ENCODE measurements at regions not wholly inside any gene's neighbourhood (a gene's known extent, or its start where the extent isn't known, plus 50 kb on each side); places are given as distances from the start of the nearest gene placed in this dataset.

DNA sequence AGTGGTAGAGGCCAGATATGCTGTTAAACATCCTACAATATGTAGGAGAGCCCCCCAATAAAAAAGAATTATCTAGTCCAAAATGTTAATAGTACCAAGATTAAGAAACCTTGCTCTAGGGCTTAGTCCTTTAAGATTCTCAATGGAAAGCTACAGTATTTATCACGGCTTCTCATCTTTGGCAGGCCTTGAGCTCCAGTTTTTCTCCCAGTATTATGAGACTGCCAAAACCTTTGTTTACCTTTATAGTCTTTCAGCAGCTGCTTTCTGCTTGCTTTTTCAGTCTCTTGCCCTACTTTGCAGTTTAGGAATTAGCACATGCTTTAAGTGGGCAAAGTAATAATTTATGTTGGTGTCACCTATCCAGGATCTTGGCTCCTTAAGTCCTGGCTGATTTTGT is 59.7 kb downstream of the NHLRC1 start:
- Histone ChIP-seq H3K36me3 (ENCODE audit: control insufficient read depth in 3 of 3, insufficient read depth in 3 of 3, low read length in 3 of 3) (no peaks in the 10 kb centered on the region), H3K4me3 (ENCODE audit: low read length in 3 of 3) (no peak overlapping the region), H3K4me1 (ENCODE audit: control insufficient read depth in 3 of 3, insufficient read depth in 3 of 3, low read length in 3 of 3) (no peaks in the 10 kb centered on the region), H3K9ac (ENCODE audit: low read depth in 1 of 3, low read length in 3 of 3) (no peak overlapping the region), H3K9me3 (ENCODE audit: control insufficient read depth in 3 of 3, low read length in 3 of 3) (no peaks in the 10 kb centered on the region), H3K27ac (ENCODE audit: low read depth, low read length) (no peak overlapping the region), H3K27me3 (ENCODE audit: control insufficient read depth in 3 of 3, insufficient read depth in 3 of 3, low read length in 3 of 3) (no peaks in the 10 kb centered on the region)

DNA sequence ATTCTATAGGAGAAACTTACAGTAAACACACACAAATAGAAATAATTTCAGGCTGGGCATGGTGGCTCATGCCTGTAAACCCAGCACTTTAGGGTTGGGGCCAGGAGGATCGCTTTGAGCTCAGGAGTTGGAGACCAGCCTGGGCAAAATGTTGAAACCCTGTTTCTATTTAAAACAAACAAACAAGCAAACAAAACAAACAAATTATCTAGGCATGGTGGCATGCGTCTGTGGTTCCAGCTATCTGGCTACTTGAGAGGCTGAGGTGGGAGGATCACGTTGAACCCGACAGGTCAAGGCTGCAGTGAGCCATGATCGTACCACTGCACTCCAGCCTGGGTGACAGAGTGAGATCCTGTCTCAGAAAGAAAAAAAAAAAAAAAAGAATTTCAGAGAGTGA is 64.0 kb downstream of the NHLRC1 start:
- Histone ChIP-seq H3K27ac (ENCODE audit: low read depth, low read length) (no peak overlapping the region), H3K9me3 (ENCODE audit: control insufficient read depth in 3 of 3, low read length in 3 of 3) (no peaks in the 10 kb centered on the region), H3K36me3 (ENCODE audit: control insufficient read depth in 3 of 3, insufficient read depth in 3 of 3, low read length in 3 of 3) (no peaks in the 10 kb centered on the region), H3K4me3 (ENCODE audit: low read length in 3 of 3) (no peak overlapping the region), H3K4me1 (ENCODE audit: control insufficient read depth in 3 of 3, insufficient read depth in 3 of 3, low read length in 3 of 3) (no peaks in the 10 kb centered on the region), H3K27me3 (ENCODE audit: control insufficient read depth in 3 of 3, insufficient read depth in 3 of 3, low read length in 3 of 3) (no peaks in the 10 kb centered on the region), H3K9ac (ENCODE audit: low read depth in 1 of 3, low read length in 3 of 3) (no peak overlapping the region)

DNA sequence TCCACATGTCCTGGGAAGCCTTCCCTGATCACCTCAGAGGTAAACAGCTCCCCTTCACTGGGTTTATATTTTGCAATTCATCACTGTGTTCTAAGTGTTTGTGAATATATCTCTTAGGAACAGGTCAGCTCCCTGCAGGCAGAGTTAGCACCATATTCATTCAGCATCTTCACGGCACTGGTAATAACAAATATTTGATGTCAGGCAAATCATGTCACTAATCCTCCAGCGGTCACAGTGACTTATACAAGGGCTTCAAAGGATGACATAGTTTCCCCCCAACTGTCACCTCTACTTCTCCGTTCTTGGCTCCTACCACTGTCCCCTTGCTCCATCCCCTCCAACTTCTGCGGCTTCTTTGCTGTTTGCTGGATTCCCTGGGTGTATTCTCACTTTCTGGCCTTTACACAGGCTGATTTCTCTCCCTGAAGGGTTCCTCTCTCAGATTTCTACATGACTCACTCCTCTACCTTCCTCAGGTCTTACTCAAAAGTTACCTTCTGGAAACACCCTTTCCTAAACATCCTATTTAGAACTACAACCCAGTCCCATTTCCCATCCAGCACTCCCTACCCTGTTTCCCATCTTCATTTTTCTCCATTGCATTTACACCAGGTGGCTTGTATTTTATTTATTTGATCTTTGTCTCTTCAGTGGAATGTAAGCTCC is 66.6 kb downstream of the NHLRC1 start:
- no peak overlapping the region for H3K9ac ChIP-seq (ENCODE audit: low read depth in 1 of 3, low read length in 3 of 3)
- H3K27ac ChIP-seq (ENCODE audit: low read depth, low read length) = no peak overlapping the region
- no peak overlapping the region for H3K4me3 ChIP-seq (ENCODE audit: low read length in 3 of 3)
- H3K9me3 ChIP-seq (ENCODE audit: control insufficient read depth in 3 of 3, low read length in 3 of 3) = no peaks in the 10 kb centered on the region
- H3K36me3 ChIP-seq (ENCODE audit: control insufficient read depth in 3 of 3, insufficient read depth in 3 of 3, low read length in 3 of 3) = no peaks in the 10 kb centered on the region
- no peaks in the 10 kb centered on the region for H3K4me1 ChIP-seq (ENCODE audit: control insufficient read depth in 3 of 3, insufficient read depth in 3 of 3, low read length in 3 of 3)
- H3K27me3 ChIP-seq (ENCODE audit: control insufficient read depth in 3 of 3, insufficient read depth in 3 of 3, low read length in 3 of 3) = no peaks in the 10 kb centered on the region

DNA sequence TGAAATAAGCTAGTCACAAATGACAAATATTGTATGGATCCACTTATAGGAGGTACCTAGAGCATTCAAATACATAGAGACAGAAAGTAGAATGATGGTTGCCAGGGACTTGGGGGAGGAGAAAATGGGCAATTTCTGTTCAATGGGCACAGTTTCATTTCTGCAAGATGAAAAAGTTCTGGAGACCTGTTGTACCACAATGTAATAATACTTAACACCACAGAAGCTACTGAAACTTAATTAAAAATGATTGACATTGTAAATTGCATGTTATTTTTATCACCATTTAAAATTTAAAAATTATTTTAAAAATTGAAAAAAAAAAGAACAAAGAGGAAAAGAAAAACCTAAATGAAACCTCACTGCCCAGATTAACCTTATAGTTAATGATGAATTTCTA is 67.4 kb downstream of the NHLRC1 start:
- Histone ChIP-seq H3K4me1 (ENCODE audit: control insufficient read depth in 3 of 3, insufficient read depth in 3 of 3, low read length in 3 of 3) (no peaks in the 10 kb centered on the region), H3K9ac (ENCODE audit: low read depth in 1 of 3, low read length in 3 of 3) (no peak overlapping the region), H3K9me3 (ENCODE audit: control insufficient read depth in 3 of 3, low read length in 3 of 3) (no peaks in the 10 kb centered on the region), H3K36me3 (ENCODE audit: control insufficient read depth in 3 of 3, insufficient read depth in 3 of 3, low read length in 3 of 3) (no peaks in the 10 kb centered on the region), H3K27me3 (ENCODE audit: control insufficient read depth in 3 of 3, insufficient read depth in 3 of 3, low read length in 3 of 3) (no peaks in the 10 kb centered on the region), H3K27ac (ENCODE audit: low read depth, low read length) (no peak overlapping the region), H3K4me3 (ENCODE audit: low read length in 3 of 3) (no peak overlapping the region)

DNA sequence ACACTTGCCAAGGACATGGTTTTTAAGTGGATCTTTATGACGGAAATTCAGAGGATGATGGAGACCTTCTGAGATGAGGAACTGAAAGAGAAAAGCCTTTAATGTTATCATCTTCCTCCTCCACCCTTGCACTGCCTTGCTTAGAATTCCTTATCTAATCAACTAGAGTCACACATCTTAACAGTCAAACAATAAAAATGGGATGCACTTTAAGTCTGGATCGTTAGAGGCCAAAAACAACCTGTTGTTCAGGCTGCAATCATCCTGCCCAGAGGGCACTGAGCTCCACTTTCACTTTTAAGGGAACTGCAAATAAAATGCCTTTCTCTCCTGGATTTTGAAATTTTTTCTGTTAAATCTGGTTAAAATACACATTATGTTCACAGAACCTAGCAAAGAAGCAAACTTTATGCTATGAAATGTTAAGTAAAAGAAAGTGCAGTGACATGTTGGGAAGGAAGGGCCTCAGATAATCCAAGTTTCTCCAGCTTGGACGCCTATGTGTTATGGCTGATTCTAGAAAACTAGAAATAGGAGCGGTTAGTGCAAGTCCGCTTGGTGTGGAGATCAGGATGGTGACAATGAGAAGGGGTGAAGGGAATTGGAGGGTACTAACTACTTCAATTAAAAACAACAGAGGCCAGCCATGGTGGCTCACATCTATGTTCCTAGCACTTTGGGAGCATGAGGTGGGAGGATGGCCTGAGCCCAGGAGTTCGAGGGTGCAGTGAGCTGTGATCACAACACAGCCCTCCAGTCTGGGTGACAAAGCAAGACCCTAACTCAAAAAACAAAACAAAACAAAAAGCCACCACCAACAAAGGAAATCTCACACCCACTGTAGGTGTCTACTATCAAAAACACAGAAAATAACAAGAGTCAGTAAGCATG is 66.4 kb upstream of the KIF13A start:
- no peak overlapping the region for H3K9ac ChIP-seq (ENCODE audit: low read depth in 1 of 3, low read length in 3 of 3)
- H3K27ac ChIP-seq (ENCODE audit: low read depth, low read length) = no peak overlapping the region
- no peaks in the 10 kb centered on the region for H3K27me3 ChIP-seq (ENCODE audit: control insufficient read depth in 3 of 3, insufficient read depth in 3 of 3, low read length in 3 of 3)
- H3K4me3 ChIP-seq (ENCODE audit: low read length in 3 of 3) = no peak overlapping the region
- no peaks in the 10 kb centered on the region for H3K36me3 ChIP-seq (ENCODE audit: control insufficient read depth in 3 of 3, insufficient read depth in 3 of 3, low read length in 3 of 3)
- no peaks in the 10 kb centered on the region for H3K9me3 ChIP-seq (ENCODE audit: control insufficient read depth in 3 of 3, low read length in 3 of 3)
- H3K4me1 ChIP-seq (ENCODE audit: control insufficient read depth in 3 of 3, insufficient read depth in 3 of 3, low read length in 3 of 3) = no peaks in the 10 kb centered on the region

DNA sequence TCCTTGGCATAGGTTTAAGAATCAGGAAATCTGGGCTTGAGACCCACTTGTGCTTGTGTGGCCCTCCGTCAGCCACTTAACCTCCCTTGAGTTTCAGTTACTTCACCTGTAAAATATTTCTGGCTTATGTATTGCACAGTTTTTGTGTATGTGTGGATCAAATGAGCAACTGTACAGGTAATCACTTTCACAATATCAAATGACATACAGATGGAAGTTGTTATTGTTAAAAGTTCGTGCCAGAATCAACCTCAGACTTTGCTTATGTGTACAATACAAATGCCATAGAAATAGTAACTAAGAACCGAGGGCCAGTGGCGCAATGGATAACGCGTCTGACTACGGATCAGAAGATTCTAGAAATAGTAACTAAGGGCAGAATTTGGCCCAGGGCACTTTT is 65.6 kb upstream of the KIF13A start:
- no peaks in the 10 kb centered on the region for H3K9me3 ChIP-seq (ENCODE audit: control insufficient read depth in 3 of 3, low read length in 3 of 3)
- H3K4me3 ChIP-seq (ENCODE audit: low read length in 3 of 3) = no peak overlapping the region
- no peaks in the 10 kb centered on the region for H3K36me3 ChIP-seq (ENCODE audit: control insufficient read depth in 3 of 3, insufficient read depth in 3 of 3, low read length in 3 of 3)
- no peaks in the 10 kb centered on the region for H3K27me3 ChIP-seq (ENCODE audit: control insufficient read depth in 3 of 3, insufficient read depth in 3 of 3, low read length in 3 of 3)
- H3K9ac ChIP-seq (ENCODE audit: low read depth in 1 of 3, low read length in 3 of 3) = no peak overlapping the region
- no peak overlapping the region for H3K27ac ChIP-seq (ENCODE audit: low read depth, low read length)
- no peaks in the 10 kb centered on the region for H3K4me1 ChIP-seq (ENCODE audit: control insufficient read depth in 3 of 3, insufficient read depth in 3 of 3, low read length in 3 of 3)

DNA sequence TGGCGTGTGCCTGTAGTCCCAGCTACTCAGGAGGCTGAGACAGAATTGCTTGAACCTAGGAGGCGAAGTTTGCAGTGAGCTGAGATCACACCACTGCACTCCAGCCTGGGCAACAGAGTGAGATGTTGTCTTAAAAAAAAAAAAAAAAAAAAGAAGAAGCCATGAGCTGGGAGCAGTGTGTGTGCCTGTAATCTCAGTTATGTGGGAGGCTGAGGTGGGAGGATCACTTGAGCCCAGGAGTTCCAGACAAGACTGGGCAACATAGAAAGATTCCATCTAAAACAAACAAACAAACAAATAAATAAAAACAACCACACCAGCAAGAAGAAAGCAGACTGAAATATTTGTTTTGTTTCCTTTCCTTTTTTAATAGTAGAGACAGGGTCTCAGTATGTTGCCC is 62.2 kb upstream of the KIF13A start:
- no peaks in the 10 kb centered on the region for H3K36me3 ChIP-seq (ENCODE audit: control insufficient read depth in 3 of 3, insufficient read depth in 3 of 3, low read length in 3 of 3)
- no peak overlapping the region for H3K4me3 ChIP-seq (ENCODE audit: low read length in 3 of 3)
- no peaks in the 10 kb centered on the region for H3K4me1 ChIP-seq (ENCODE audit: control insufficient read depth in 3 of 3, insufficient read depth in 3 of 3, low read length in 3 of 3)
- no peaks in the 10 kb centered on the region for H3K9me3 ChIP-seq (ENCODE audit: control insufficient read depth in 3 of 3, low read length in 3 of 3)
- no peak overlapping the region for H3K27ac ChIP-seq (ENCODE audit: low read depth, low read length)
- H3K9ac ChIP-seq (ENCODE audit: low read depth in 1 of 3, low read length in 3 of 3) = no peak overlapping the region
- H3K27me3 ChIP-seq (ENCODE audit: control insufficient read depth in 3 of 3, insufficient read depth in 3 of 3, low read length in 3 of 3) = no peaks in the 10 kb centered on the region

DNA sequence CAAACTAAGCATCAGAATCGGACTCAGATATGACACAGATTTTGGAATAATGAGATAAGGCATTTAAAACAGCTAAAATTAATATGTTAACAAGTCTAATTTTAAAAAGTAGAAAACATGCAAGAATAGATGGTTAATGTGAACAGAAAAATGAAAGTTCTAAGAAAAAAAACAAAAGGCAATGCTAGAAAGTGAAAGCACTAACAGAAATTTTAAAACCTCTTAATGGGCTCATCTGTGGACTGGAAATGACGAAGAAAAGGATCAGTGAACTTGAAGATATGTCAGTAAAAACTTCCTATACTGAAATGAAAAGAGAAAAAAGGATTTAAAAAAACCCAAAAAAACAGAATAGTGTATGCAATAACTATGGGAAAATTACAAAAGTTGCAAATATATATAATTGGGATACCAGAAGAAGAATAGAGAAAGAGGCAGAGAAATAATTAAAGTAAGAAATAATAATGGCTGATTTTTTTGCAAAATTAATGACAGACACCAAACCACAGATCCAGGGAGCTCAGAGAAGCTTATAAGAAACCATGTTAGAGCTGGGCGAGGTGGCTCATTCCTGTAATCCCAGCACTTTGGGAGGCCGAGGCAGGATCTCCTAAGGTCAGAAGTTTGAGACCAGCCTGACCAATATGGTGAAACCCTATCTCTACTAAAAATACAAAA is 61.7 kb upstream of the KIF13A start:
- Histone ChIP-seq H3K4me3 (ENCODE audit: low read length in 3 of 3) (no peak overlapping the region), H3K9ac (ENCODE audit: low read depth in 1 of 3, low read length in 3 of 3) (no peak overlapping the region), H3K27me3 (ENCODE audit: control insufficient read depth in 3 of 3, insufficient read depth in 3 of 3, low read length in 3 of 3) (no peaks in the 10 kb centered on the region), H3K4me1 (ENCODE audit: control insufficient read depth in 3 of 3, insufficient read depth in 3 of 3, low read length in 3 of 3) (no peaks in the 10 kb centered on the region), H3K27ac (ENCODE audit: low read depth, low read length) (no peak overlapping the region), H3K36me3 (ENCODE audit: control insufficient read depth in 3 of 3, insufficient read depth in 3 of 3, low read length in 3 of 3) (no peaks in the 10 kb centered on the region), H3K9me3 (ENCODE audit: control insufficient read depth in 3 of 3, low read length in 3 of 3) (no peaks in the 10 kb centered on the region)

DNA sequence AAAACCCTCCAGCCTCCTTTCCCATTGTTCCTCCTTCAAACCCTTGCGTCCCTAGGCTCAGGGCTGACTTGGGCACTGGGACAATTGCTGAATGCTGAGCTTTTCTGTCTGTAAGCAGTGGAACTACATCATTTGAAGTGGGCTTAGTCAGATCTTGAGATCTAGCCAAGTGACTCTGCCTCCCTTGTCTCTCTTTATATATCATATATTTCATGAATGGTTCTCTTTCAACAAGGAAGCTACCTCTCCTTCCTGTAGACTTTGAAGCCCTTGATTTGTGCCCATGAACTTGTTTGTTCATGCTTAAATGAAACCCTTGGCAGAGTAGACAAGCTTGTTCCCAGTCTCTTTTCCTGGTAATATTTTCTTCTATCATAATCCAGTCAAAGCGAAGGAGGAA is 60.0 kb upstream of the KIF13A start:
- Histone ChIP-seq H3K4me1 (ENCODE audit: control insufficient read depth in 3 of 3, insufficient read depth in 3 of 3, low read length in 3 of 3) (peaks cover 3 to 8% (median 7%) of the 10 kb centered on the region in 3 donors), H3K27ac (ENCODE audit: low read depth, low read length) (no peak overlapping the region), H3K4me3 (ENCODE audit: low read length in 3 of 3) (no peak overlapping the region)

DNA sequence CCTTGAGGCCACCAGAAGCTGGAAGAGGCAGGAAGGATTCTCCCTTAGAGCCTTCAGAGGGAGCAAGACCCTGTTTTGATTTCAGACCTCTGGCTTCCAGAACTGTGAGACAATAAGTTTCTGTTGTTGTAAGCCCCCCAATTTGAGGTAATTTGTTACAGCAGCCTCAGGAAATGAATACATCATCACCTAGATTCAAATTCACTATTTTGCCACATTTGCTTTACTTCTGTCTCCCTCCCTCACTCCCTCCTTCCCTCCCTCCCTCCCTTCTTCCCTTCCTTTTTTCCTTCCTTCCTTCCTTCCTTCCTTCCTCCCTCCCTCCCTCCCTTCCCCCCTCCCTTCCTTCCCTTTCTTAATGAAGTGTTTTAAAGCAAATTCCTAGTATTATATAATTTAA is 58.1 kb upstream of the KIF13A start:
- Histone ChIP-seq H3K36me3 (ENCODE audit: control insufficient read depth in 3 of 3, insufficient read depth in 3 of 3, low read length in 3 of 3) (no peaks in the 10 kb centered on the region), H3K27me3 (ENCODE audit: control insufficient read depth in 3 of 3, insufficient read depth in 3 of 3, low read length in 3 of 3) (no peaks in the 10 kb centered on the region), H3K4me1 (ENCODE audit: control insufficient read depth in 3 of 3, insufficient read depth in 3 of 3, low read length in 3 of 3) (peaks cover 3 to 8% (median 7%) of the 10 kb centered on the region in 3 donors), H3K9ac (ENCODE audit: low read depth in 1 of 3, low read length in 3 of 3) (no peak overlapping the region), H3K4me3 (ENCODE audit: low read length in 3 of 3) (no peak overlapping the region), H3K9me3 (ENCODE audit: control insufficient read depth in 3 of 3, low read length in 3 of 3) (no peaks in the 10 kb centered on the region), H3K27ac (ENCODE audit: low read depth, low read length) (no peak overlapping the region)

More for the DNA sequence above, 60.0 kb upstream of the KIF13A start:
- no peaks in the 10 kb centered on the region for H3K27me3 ChIP-seq (ENCODE audit: control insufficient read depth in 3 of 3, insufficient read depth in 3 of 3, low read length in 3 of 3)
- H3K36me3 ChIP-seq (ENCODE audit: control insufficient read depth in 3 of 3, insufficient read depth in 3 of 3, low read length in 3 of 3) = no peaks in the 10 kb centered on the region
- no peak overlapping the region for H3K9ac ChIP-seq (ENCODE audit: low read depth in 1 of 3, low read length in 3 of 3)
- H3K9me3 ChIP-seq (ENCODE audit: control insufficient read depth in 3 of 3, low read length in 3 of 3) = no peaks in the 10 kb centered on the region

Data from skeletal muscle tissue (tissue), 3 donors.